ENCODE measurements at regions not wholly inside any gene's neighbourhood (a gene's known extent, or its start where the extent isn't known, plus 50 kb on each side); places are given as distances from the start of the nearest gene placed in this dataset.

DNA sequence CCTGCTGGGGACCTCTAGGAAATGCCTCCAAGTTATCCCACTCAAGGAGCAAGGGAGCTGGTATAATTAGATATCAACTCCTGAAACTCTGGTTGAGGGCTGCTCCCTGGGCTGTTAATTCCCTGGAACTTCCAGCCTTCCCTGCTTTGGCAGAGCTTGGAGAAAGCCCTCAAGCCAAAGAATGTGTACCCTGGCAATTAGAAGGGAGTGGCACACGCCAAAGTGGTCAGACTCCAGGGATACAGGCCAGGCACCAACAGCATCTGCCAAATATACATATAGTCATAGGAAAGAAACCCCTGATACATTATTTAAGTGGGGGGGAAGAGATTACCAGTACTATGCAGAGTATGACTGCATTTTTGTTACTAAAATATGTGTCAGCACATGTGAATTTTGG lies 616.8 kb downstream of the BCOR start:
- H3K9me3 Mint-ChIP-seq (ENCODE audit: low read depth) = peaks cover 12% of the 10 kb centered on the region
- H3K27ac Mint-ChIP-seq = no peak overlapping the region
- TF ChIP-seq, protein P1, sequence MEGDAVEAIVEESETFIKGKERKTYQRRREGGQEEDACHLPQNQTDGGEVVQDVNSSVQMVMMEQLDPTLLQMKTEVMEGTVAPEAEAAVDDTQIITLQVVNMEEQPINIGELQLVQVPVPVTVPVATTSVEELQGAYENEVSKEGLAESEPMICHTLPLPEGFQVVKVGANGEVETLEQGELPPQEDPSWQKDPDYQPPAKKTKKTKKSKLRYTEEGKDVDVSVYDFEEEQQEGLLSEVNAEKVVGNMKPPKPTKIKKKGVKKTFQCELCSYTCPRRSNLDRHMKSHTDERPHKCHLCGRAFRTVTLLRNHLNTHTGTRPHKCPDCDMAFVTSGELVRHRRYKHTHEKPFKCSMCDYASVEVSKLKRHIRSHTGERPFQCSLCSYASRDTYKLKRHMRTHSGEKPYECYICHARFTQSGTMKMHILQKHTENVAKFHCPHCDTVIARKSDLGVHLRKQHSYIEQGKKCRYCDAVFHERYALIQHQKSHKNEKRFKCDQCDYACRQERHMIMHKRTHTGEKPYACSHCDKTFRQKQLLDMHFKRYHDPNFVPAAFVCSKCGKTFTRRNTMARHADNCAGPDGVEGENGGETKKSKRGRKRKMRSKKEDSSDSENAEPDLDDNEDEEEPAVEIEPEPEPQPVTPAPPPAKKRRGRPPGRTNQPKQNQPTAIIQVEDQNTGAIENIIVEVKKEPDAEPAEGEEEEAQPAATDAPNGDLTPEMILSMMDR (IDR thresholded peaks at IDR 0.05; ENCODE audit: unreplicated experiment) = no peak
- no peaks in the 10 kb centered on the region for H3K27me3 Mint-ChIP-seq
- no peaks in the 10 kb centered on the region for H3K36me3 Mint-ChIP-seq (ENCODE audit: insufficient read depth)
- peaks cover 12% of the 10 kb centered on the region for H3K4me1 Mint-ChIP-seq (ENCODE audit: low read depth)
- no peak overlapping the region for H3K4me3 Mint-ChIP-seq (ENCODE audit: low read depth)
- no peak for DNase-seq (ENCODE audit: low spot score, unreplicated experiment)

DNA sequence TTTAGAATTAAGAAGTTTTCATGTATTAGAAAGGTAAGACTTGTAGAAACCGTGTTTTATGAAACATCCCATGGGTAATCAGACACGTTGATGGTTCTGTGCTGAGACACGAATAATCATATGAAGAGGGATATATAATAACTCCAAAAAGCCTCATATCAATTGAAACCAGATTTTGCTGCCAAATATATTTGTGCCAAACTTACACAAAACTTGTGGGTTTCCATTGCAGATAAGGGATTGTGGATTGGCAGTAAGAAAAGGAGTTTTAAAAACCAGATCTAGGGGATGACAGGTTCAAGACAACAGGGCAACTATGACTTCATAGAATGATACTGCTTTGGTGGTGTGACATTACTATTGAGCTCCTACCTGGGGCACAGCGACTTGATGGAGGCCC lies 616.1 kb downstream of the BCOR start:
- TF ChIP-seq, protein P1 (IDR thresholded peaks at IDR 0.05; ENCODE audit: unreplicated experiment) = no peak
- H3K4me3 Mint-ChIP-seq (ENCODE audit: low read depth) = no peak overlapping the region

DNA sequence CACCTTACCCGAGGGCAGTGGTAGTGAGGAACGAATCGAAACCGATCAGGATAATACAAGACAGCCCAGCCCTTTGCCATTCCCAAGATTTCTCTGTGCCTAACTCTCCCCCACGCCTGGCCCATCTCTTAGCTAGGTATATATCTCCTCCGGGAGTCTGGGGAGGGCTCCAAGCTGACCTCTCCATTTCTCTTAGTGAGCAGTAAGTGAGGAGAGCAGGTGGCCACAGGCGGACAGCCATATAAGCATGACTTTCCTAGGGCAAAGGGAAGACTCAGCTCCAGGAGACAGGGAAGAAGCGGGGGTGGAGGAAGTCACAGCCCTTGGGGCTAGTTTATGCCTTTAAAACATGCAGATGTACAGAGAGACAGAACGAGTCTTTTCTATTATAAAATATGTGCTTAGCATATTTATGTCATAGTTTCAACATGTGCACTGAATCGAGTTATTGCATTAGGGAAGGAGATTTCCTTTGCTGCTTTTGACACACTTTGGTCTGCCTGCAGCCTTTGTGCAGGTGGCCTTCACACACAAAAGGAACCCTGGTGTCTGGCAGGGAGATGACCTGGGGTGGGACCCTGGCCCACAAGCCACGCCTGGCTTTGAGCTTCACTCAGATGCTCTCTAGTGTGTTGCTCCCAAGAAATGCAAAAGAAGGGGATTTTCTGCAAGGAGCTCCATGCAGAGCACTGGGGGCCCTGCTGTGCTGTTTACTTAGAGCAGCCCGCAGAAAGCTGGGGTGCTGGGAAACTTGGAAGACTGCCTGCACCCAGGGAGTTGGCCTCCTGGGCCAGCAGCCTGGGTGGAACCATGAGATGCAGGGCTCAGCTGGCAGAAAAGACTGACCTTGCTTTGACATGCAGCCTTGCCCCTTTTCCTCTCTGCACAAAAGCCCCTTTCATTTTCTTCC lies 613.3 kb downstream of the BCOR start:
- peaks cover 6% of the 10 kb centered on the region for H3K9me3 Mint-ChIP-seq (ENCODE audit: low read depth)
- no peak overlapping the region for H3K4me3 Mint-ChIP-seq (ENCODE audit: low read depth)
- no peaks in the 10 kb centered on the region for H3K27me3 Mint-ChIP-seq
- TF ChIP-seq, protein P1 (IDR thresholded peaks at IDR 0.05; ENCODE audit: unreplicated experiment) = no peak
- no peaks in the 10 kb centered on the region for H3K4me1 Mint-ChIP-seq (ENCODE audit: low read depth)
- H3K27ac Mint-ChIP-seq = no peak overlapping the region
- DNase-seq (ENCODE audit: low spot score, unreplicated experiment) = no peak
- H3K36me3 Mint-ChIP-seq (ENCODE audit: insufficient read depth) = no peaks in the 10 kb centered on the region

More for the DNA sequence above, 616.1 kb downstream of the BCOR start:
- Mint-ChIP-seq H3K27ac (no peak overlapping the region), H3K9me3 (ENCODE audit: low read depth) (peaks cover 10% of the 10 kb centered on the region), H3K36me3 (ENCODE audit: insufficient read depth) (no peaks in the 10 kb centered on the region), H3K4me1 (ENCODE audit: low read depth) (peaks cover 6% of the 10 kb centered on the region), H3K27me3 (no peaks in the 10 kb centered on the region)
- no peak for DNase-seq (ENCODE audit: low spot score, unreplicated experiment)

DNA sequence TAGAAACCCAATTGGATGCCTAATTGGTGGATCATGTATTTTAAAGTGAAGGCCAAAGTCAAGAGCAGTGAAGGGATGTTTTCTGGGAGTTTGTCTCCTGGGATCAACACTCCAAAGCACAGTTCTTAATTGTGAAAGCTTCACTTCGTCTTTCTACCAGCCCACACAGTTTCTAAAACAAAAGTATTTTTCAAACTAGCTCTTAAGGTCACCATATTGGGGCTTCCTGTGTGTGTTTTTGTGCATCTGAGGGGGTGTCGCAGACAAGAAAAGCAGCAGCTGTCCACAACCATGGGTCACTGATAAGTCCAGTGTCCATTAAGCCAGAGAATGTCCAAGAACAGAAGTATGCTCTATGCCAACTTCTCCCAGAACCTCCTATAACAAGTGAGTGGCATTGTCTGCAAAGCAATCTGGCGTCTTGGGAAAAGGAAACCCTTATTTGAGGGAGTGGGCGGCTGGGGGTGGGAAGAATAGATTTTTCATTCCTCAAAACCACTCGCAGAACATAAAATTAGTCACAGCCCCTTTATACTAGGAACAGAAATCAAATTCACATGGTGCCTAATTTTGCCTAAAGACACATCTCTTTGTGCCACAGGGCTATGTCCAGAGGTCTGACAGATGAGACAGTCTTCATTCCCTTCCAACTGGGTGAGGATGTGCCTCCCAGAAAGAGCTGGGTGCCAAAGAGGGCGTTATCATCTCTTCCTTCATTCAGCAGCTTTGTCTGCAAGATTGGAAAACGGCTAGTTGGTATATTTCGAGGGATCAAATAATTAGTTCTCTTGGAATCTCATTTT lies 610.4 kb downstream of the BCOR start:
- no peak overlapping the region for H3K27ac Mint-ChIP-seq
- H3K27me3 Mint-ChIP-seq = no peaks in the 10 kb centered on the region
- H3K9me3 Mint-ChIP-seq (ENCODE audit: low read depth) = peaks cover 13% of the 10 kb centered on the region
- DNase-seq (ENCODE audit: low spot score, unreplicated experiment) = no peak
- TF ChIP-seq, protein P1 (IDR thresholded peaks at IDR 0.05; ENCODE audit: unreplicated experiment) = no peak
- H3K36me3 Mint-ChIP-seq (ENCODE audit: insufficient read depth) = no peaks in the 10 kb centered on the region
- H3K4me3 Mint-ChIP-seq (ENCODE audit: low read depth) = no peak overlapping the region
- no peaks in the 10 kb centered on the region for H3K4me1 Mint-ChIP-seq (ENCODE audit: low read depth)

DNA sequence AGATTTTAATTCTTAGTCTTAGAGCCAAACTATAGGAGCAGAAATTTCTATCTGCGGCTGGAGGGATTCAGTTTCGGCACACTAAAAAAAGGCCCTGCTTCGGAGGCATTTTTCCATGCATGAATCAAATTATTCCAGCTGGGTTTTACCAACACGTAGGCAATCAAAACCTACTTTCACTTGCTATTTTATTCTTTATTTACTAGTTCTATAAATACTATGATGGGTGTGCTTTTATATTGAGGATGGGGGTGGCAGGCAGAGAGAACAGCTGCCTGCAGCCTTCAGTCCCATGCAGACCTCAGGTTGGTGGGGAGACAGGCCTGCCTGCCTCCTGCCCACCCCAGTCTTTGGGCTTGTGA lies 609.8 kb downstream of the BCOR start:
- peaks cover 14% of the 10 kb centered on the region for H3K9me3 Mint-ChIP-seq (ENCODE audit: low read depth)
- H3K27ac Mint-ChIP-seq = no peak overlapping the region
- H3K36me3 Mint-ChIP-seq (ENCODE audit: insufficient read depth) = no peaks in the 10 kb centered on the region
- TF ChIP-seq, protein P1 (IDR thresholded peaks at IDR 0.05; ENCODE audit: unreplicated experiment) = no peak
- no peak for DNase-seq (ENCODE audit: low spot score, unreplicated experiment)
- peaks cover 2% of the 10 kb centered on the region for H3K4me1 Mint-ChIP-seq (ENCODE audit: low read depth)
- no peak overlapping the region for H3K4me3 Mint-ChIP-seq (ENCODE audit: low read depth)
- no peaks in the 10 kb centered on the region for H3K27me3 Mint-ChIP-seq
